ENCODE measurements at regions not wholly inside any gene's neighbourhood (a gene's known extent, or its start where the extent isn't known, plus 50 kb on each side); places are given as distances from the start of the nearest gene placed in this dataset.

DNA sequence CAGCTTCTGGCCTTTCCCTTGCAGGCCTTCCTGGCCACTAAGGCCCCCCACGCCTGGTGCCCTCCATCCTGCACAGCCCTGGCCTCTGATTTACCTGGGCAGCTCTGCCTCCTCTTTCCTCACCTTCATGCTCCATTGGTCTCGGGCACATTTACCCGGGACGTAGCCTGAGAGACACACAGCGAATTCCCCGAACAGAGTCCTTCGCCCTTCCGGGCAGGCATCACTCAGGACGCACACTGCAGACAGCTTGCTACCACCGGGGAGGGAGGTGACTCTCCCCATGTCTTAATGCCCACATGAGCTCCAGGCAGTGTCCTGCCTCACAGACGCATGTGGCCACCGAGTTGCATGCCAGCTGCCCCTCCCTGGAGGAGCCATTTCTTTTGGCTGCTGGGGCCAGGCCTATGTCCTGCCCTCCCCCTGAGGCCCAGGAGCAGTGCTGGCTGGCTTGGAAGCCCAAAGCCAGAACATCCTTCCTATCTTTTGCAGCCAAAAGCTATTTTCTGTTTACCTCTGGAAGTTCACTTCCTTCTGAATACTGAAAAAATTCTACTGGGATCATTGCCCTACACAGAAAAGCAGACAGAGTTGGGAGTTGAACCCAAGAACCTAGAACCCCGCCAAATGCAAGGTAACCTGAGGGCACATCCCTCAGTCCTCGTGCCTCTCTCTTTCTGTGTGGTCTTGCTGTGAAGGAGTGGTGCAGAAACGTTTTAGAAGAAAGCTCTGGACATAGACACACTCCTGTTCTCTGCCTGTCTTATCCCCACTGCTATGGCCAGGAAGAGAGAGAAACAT lies 209.5 kb downstream of the TOMM20 start:
- peak; percentile 15 for DNase-seq (ENCODE audit: low read depth, low spot score)
- peaks cover 4% of the 10 kb centered on the region for H3K9me3 Mint-ChIP-seq
- peaks cover 59% of the 10 kb centered on the region for H3K4me1 Mint-ChIP-seq
- peak overlapping the region; percentile 66 for H3K4me3 Mint-ChIP-seq
- no peaks in the 10 kb centered on the region for H3K36me3 Mint-ChIP-seq (ENCODE audit: low read depth)
- TF ChIP-seq, protein P1, sequence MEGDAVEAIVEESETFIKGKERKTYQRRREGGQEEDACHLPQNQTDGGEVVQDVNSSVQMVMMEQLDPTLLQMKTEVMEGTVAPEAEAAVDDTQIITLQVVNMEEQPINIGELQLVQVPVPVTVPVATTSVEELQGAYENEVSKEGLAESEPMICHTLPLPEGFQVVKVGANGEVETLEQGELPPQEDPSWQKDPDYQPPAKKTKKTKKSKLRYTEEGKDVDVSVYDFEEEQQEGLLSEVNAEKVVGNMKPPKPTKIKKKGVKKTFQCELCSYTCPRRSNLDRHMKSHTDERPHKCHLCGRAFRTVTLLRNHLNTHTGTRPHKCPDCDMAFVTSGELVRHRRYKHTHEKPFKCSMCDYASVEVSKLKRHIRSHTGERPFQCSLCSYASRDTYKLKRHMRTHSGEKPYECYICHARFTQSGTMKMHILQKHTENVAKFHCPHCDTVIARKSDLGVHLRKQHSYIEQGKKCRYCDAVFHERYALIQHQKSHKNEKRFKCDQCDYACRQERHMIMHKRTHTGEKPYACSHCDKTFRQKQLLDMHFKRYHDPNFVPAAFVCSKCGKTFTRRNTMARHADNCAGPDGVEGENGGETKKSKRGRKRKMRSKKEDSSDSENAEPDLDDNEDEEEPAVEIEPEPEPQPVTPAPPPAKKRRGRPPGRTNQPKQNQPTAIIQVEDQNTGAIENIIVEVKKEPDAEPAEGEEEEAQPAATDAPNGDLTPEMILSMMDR (conservative IDR thresholded peaks at IDR 0.05) = no peak
- H3K27ac Mint-ChIP-seq (ENCODE audit: unreplicated experiment) = peak overlapping the region; percentile 98
- H3K27me3 Mint-ChIP-seq (ENCODE audit: low read depth) = no peaks in the 10 kb centered on the region

- peaks cover 65% of the 10 kb centered on the region for H3K4me1 Mint-ChIP-seq
- DNase-seq (ENCODE audit: low read depth, low spot score) = peak; percentile 37
- peak overlapping the region; percentile 66 for H3K4me3 Mint-ChIP-seq
- TF ChIP-seq, protein P1 (conservative IDR thresholded peaks at IDR 0.05) = no peak
- H3K27ac Mint-ChIP-seq (ENCODE audit: unreplicated experiment) = peak overlapping the region; percentile 98
- peaks cover 3% of the 10 kb centered on the region for H3K9me3 Mint-ChIP-seq
- no peaks in the 10 kb centered on the region for H3K36me3 Mint-ChIP-seq (ENCODE audit: low read depth)
- no peaks in the 10 kb centered on the region for H3K27me3 Mint-ChIP-seq (ENCODE audit: low read depth)
Observed at GRCh38 chr1:234918181-234918841, 210.3 kb downstream of the TOMM20 start.

GRCh38 chr1:234917495-234918180 lies 211.0 kb downstream of the TOMM20 start:
- Mint-ChIP-seq H3K27ac (ENCODE audit: unreplicated experiment) (peak overlapping the region; percentile 46), H3K4me3 (no peak overlapping the region), H3K9me3 (no peaks in the 10 kb centered on the region), H3K4me1 (peaks cover 69% of the 10 kb centered on the region), H3K27me3 (ENCODE audit: low read depth) (no peaks in the 10 kb centered on the region), H3K36me3 (ENCODE audit: low read depth) (no peaks in the 10 kb centered on the region)
- TF ChIP-seq, protein P1 (conservative IDR thresholded peaks at IDR 0.05) = no peak
- DNase-seq (ENCODE audit: low read depth, low spot score) = no peak

DNA sequence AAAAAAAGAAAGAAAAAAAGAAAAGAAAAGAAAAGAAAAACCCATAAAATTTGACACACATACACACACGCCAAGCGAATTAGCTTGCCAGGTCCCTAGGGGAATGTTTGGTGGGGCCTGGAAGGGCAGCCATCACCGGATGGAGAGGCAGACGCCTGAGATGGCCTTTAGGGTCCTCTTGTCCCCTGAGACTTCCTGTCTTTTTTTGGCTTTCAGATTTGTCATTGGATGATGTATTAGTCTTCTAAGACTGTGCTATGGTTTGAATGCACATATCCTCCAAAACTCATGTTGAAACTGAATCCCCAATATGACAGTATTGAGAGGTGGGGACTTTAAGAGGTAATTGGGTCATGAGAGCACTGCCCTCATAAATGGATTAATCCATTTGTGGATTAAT lies 211.8 kb downstream of the TOMM20 start:
- Mint-ChIP-seq H3K4me3 (no peak overlapping the region), H3K36me3 (ENCODE audit: low read depth) (no peaks in the 10 kb centered on the region), H3K9me3 (no peaks in the 10 kb centered on the region), H3K4me1 (peaks cover 77% of the 10 kb centered on the region), H3K27me3 (ENCODE audit: low read depth) (no peaks in the 10 kb centered on the region), H3K27ac (ENCODE audit: unreplicated experiment) (no peak overlapping the region)
- DNase-seq (ENCODE audit: low read depth, low spot score) = no peak
- TF ChIP-seq, protein P1 (conservative IDR thresholded peaks at IDR 0.05) = no peak

GRCh38 chr1:234915924-234916675 lies 212.5 kb downstream of the TOMM20 start:
- Mint-ChIP-seq H3K4me1 (peaks cover 77% of the 10 kb centered on the region), H3K27ac (ENCODE audit: unreplicated experiment) (no peak overlapping the region), H3K36me3 (ENCODE audit: low read depth) (no peaks in the 10 kb centered on the region), H3K9me3 (no peaks in the 10 kb centered on the region), H3K4me3 (no peak overlapping the region), H3K27me3 (ENCODE audit: low read depth) (no peaks in the 10 kb centered on the region)
- no peak for DNase-seq (ENCODE audit: low read depth, low spot score)
- TF ChIP-seq, protein P1 (conservative IDR thresholded peaks at IDR 0.05) = no peak

All from neural crest cell (in vitro differentiated cells).